WTC11 (cell line): ENCODE measurements at regions not wholly inside any gene's neighbourhood (a gene's known extent, or its start where the extent isn't known, plus 50 kb on each side); places are given as distances from the start of the nearest gene placed in this dataset.

ENCODE experiments used
- ATAC-seq: fragments of 200-7000 bp; cut with Tn5 transposase; 2 replicates; pipeline ENCODE4 v1.10.0; 2021; ENCODE audit warnings: mild to moderate bottlenecking, moderate library complexity
- CTCF ChIA-PET: fragments of 300-600 bp; sonication (Branson Sonifier 250); formaldehyde crosslinking; loops from one replicate; lab custom pipeline; 2021; ENCODE audit warnings: antibody characterized with exemption; lab: Charles Lee
- POLR2A ChIA-PET: fragments of 350-600 bp; sonication (Branson Sonifier 250); formaldehyde crosslinking; loops from one replicate; lab custom pipeline; 2021; ENCODE audit warnings: antibody characterized with exemption; lab: Charles Lee
- DNase-seq: peaks from one replicate; pipeline ENCODE4 v3.0.0; 2021; ENCODE audit warnings: low spot score
- H3K27ac Mint-ChIP-seq: 2 replicates; pipeline ENCODE4 v1.8.0; 2021; ENCODE audit warnings: mixed read lengths
- H3K27me3 Mint-ChIP-seq: 2 replicates; pipeline ENCODE4 v1.8.0; 2021; ENCODE audit warnings: low read depth, mild to moderate bottlenecking, moderate library complexity, mixed read lengths
- H3K36me3 Mint-ChIP-seq: 2 replicates; pipeline ENCODE4 v1.8.0; 2021; ENCODE audit warnings: mixed read lengths
- H3K4me1 Mint-ChIP-seq: 2 replicates; pipeline ENCODE4 v1.8.0; 2022; ENCODE audit warnings: mixed read lengths
- H3K4me3 Mint-ChIP-seq: 2 replicates; pipeline ENCODE4 v1.8.0; 2021; ENCODE audit warnings: mild to moderate bottlenecking, moderate library complexity, mixed read lengths
- H3K9me3 Mint-ChIP-seq: 2 replicates; pipeline ENCODE4 v1.8.0; 2021; ENCODE audit warnings: mixed read lengths
- ARID4B ChIP-seq: sonication (generic); formaldehyde crosslinking; IDR thresholded peaks from 2 replicates; pipeline ENCODE4 v1.8.0; 2023; ENCODE audit warnings: missing genetic modification reagents, mild to moderate bottlenecking, borderline replicate concordance
- ATF2 ChIP-seq: sonication (generic); formaldehyde crosslinking; IDR thresholded peaks from 2 replicates; pipeline ENCODE4 v1.8.1; 2022; ENCODE audit warnings: low read depth, missing genetic modification reagents, borderline replicate concordance
- ATF3 ChIP-seq: sonication (generic); formaldehyde crosslinking; conservative IDR thresholded peaks from 2 replicates; pipeline ENCODE4 v1.8.1; 2022; ENCODE audit warnings: mild to moderate bottlenecking, missing genetic modification reagents
- EMX1 ChIP-seq: fragments of 250-450 bp; sonication (Bioruptor Pico); IDR thresholded peaks from 2 replicates; pipeline ENCODE4 v1.8.0; 2021; ENCODE audit warnings: mild to moderate bottlenecking
- JAZF1 ChIP-seq: fragments of 250-450 bp; sonication (Bioruptor Pico); IDR thresholded peaks from 2 replicates; pipeline ENCODE4 v1.9.0; 2021; ENCODE audit warnings: moderate library complexity, mild to moderate bottlenecking, inconsistent platforms
- JUN ChIP-seq: sonication (generic); formaldehyde crosslinking; IDR thresholded peaks from 2 replicates; pipeline ENCODE4 v1.8.0; 2023; ENCODE audit warnings: mild to moderate bottlenecking, missing genetic modification reagents
- MLX ChIP-seq: sonication (generic); formaldehyde crosslinking; IDR thresholded peaks from 2 replicates; pipeline ENCODE4 v1.8.1; 2023; ENCODE audit warnings: mild to moderate bottlenecking, missing genetic modification reagents, moderate library complexity
- NFE2L1 ChIP-seq: sonication (generic); formaldehyde crosslinking; IDR thresholded peaks from 2 replicates; pipeline ENCODE4 v1.8.1; 2023; ENCODE audit warnings: missing genetic modification reagents
- NFYB ChIP-seq: sonication (generic); formaldehyde crosslinking; conservative IDR thresholded peaks from 2 replicates; pipeline ENCODE4 v1.8.0; 2022; ENCODE audit warnings: low read depth, missing genetic modification reagents
- NR1H2 ChIP-seq: sonication (generic); formaldehyde crosslinking; IDR thresholded peaks from 2 replicates; pipeline ENCODE4 v1.9.0; 2021; ENCODE audit warnings: mild to moderate bottlenecking, moderate library complexity, missing genetic modification reagents
- NR2C2 ChIP-seq: sonication (generic); formaldehyde crosslinking; IDR thresholded peaks from 2 replicates; pipeline ENCODE4 v1.8.0; 2022; ENCODE audit warnings: mild to moderate bottlenecking, missing genetic modification reagents
- NR3C1 ChIP-seq: sonication (generic); formaldehyde crosslinking; conservative IDR thresholded peaks from 2 replicates; pipeline ENCODE4 v1.8.1; 2023; ENCODE audit warnings: low read depth, mild to moderate bottlenecking, missing genetic modification reagents
- RELA ChIP-seq: sonication (generic); formaldehyde crosslinking; IDR thresholded peaks from 2 replicates; pipeline ENCODE4 v1.8.1; 2022; ENCODE audit warnings: missing genetic modification reagents, mild to moderate bottlenecking, borderline replicate concordance
- ZNF121 ChIP-seq: sonication (generic); formaldehyde crosslinking; IDR thresholded peaks from 2 replicates; pipeline ENCODE4 v1.8.0; 2023; ENCODE audit warnings: missing genetic modification reagents
- ZNF232 ChIP-seq: sonication (generic); formaldehyde crosslinking; IDR thresholded peaks from 2 replicates; pipeline ENCODE4 v1.8.0; 2022; ENCODE audit warnings: mild to moderate bottlenecking, missing genetic modification reagents
- ZNF317 ChIP-seq: sonication (generic); formaldehyde crosslinking; IDR thresholded peaks from 2 replicates; pipeline ENCODE4 v1.8.1; 2023; ENCODE audit warnings: low read depth, mild to moderate bottlenecking, moderate library complexity, missing genetic modification reagents, borderline replicate concordance
- ZNF396 ChIP-seq: fragments of 250-450 bp; sonication (Bioruptor Pico); IDR thresholded peaks from 2 replicates; pipeline ENCODE4 v1.8.0; 2021; ENCODE audit warnings: mild to moderate bottlenecking, moderate library complexity, borderline replicate concordance
- ZNF671 ChIP-seq: fragments of 250-450 bp; sonication (Bioruptor Pico); IDR thresholded peaks from 2 replicates; pipeline ENCODE4 v1.8.0; 2021; ENCODE audit warnings: mild to moderate bottlenecking
- TF ChIP-seq, protein P1 (sequence below): fragments of 250-450 bp; sonication (Bioruptor Pico); IDR thresholded peaks from 2 replicates; pipeline ENCODE4 v1.8.0; 2021; ENCODE audit warnings: mild to moderate bottlenecking
- TF ChIP-seq, protein P2 (sequence below): sonication (generic); formaldehyde crosslinking; IDR thresholded peaks from 2 replicates; pipeline ENCODE4 v1.8.0; 2022; ENCODE audit warnings: mild to moderate bottlenecking, missing genetic modification reagents
- TF ChIP-seq, protein P3 (sequence below): sonication (generic); formaldehyde crosslinking; IDR thresholded peaks from 2 replicates; pipeline ENCODE4 v1.8.1; 2023; ENCODE audit warnings: mild to moderate bottlenecking, moderate library complexity, missing genetic modification reagents

GRCh38 chr5:105587963-105588662 lies 2025.5 kb upstream of the NUDT12 start:
- TF ChIP-seq NR2C2 (CRISPR knock-in tag) (no peak), ZNF232 (CRISPR knock-in tag) (no peak), JAZF1 (CRISPR knock-in tag) (no peak), RELA (CRISPR knock-in tag) (no peak), MLX (CRISPR knock-in tag) (no peak), ARID4B (CRISPR knock-in tag) (no peak), NFE2L1 (no peak), EMX1 (CRISPR knock-in tag) (no peak), ATF3 (no peak), NR3C1 (CRISPR knock-in tag) (no peak), ZNF396 (CRISPR knock-in tag) (no peak), ZNF121 (CRISPR knock-in tag) (no peak)
- TF ChIP-seq, protein P1, sequence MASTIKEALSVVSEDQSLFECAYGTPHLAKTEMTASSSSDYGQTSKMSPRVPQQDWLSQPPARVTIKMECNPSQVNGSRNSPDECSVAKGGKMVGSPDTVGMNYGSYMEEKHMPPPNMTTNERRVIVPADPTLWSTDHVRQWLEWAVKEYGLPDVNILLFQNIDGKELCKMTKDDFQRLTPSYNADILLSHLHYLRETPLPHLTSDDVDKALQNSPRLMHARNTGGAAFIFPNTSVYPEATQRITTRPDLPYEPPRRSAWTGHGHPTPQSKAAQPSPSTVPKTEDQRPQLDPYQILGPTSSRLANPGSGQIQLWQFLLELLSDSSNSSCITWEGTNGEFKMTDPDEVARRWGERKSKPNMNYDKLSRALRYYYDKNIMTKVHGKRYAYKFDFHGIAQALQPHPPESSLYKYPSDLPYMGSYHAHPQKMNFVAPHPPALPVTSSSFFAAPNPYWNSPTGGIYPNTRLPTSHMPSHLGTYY (CRISPR knock-in tag): no peak
- TF ChIP-seq, protein P2, sequence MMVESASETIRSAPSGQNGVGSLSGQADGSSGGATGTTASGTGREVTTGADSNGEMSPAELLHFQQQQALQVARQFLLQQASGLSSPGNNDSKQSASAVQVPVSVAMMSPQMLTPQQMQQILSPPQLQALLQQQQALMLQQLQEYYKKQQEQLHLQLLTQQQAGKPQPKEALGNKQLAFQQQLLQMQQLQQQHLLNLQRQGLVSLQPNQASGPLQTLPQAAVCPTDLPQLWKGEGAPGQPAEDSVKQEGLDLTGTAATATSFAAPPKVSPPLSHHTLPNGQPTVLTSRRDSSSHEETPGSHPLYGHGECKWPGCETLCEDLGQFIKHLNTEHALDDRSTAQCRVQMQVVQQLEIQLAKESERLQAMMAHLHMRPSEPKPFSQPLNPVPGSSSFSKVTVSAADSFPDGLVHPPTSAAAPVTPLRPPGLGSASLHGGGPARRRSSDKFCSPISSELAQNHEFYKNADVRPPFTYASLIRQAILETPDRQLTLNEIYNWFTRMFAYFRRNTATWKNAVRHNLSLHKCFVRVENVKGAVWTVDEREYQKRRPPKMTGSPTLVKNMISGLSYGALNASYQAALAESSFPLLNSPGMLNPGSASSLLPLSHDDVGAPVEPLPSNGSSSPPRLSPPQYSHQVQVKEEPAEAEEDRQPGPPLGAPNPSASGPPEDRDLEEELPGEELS (CRISPR knock-in tag): no peak
- Mint-ChIP-seq H3K9me3 (peaks cover 13% of the 10 kb centered on the region), H3K27me3 (no peaks in the 10 kb centered on the region), H3K4me3 (no peak overlapping the region), H3K36me3 (no peaks in the 10 kb centered on the region), H3K4me1 (no peaks in the 10 kb centered on the region), H3K27ac (no peak overlapping the region)
- ATAC-seq (no peak), DNase-seq (no peak)
- CTCF ChIA-PET: no interaction called here
- POLR2A ChIA-PET: no interaction called here

- Mint-ChIP-seq H3K4me1 (no peaks in the 10 kb centered on the region), H3K27ac (no peak overlapping the region), H3K36me3 (no peaks in the 10 kb centered on the region), H3K27me3 (no peaks in the 10 kb centered on the region), H3K4me3 (no peak overlapping the region), H3K9me3 (peaks cover 22% of the 10 kb centered on the region)
- ChIA-PET POLR2A (no interaction called here), CTCF (no interaction called here)
- DNase-seq (no peak), ATAC-seq (no peak)
- TF ChIP-seq NFYB (CRISPR knock-in tag) (no peak), NR1H2 (CRISPR knock-in tag) (no peak), ZNF317 (CRISPR knock-in tag) (no peak), ATF2 (CRISPR knock-in tag) (no peak), ZNF671 (CRISPR knock-in tag) (no peak), JUN (CRISPR knock-in tag) (no peak)
- TF ChIP-seq, protein P3, sequence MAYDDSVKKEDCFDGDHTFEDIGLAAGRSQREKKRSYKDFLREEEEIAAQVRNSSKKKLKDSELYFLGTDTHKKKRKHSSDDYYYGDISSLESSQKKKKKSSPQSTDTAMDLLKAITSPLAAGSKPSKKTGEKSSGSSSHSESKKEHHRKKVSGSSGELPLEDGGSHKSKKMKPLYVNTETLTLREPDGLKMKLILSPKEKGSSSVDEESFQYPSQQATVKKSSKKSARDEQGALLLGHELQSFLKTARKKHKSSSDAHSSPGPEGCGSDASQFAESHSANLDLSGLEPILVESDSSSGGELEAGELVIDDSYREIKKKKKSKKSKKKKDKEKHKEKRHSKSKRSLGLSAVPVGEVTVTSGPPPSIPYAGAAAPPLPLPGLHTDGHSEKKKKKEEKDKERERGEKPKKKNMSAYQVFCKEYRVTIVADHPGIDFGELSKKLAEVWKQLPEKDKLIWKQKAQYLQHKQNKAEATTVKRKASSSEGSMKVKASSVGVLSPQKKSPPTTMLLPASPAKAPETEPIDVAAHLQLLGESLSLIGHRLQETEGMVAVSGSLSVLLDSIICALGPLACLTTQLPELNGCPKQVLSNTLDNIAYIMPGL (CRISPR knock-in tag): no peak
Observed at GRCh38 chr5:105581988-105582690, 2019.5 kb upstream of the NUDT12 start.
